GM19328 (cell line): ENCODE measurements at regions not wholly inside any gene's neighbourhood (a gene's known extent, or its start where the extent isn't known, plus 50 kb on each side); places are given as distances from the start of the nearest gene placed in this dataset.

Source experiments
- ATAC-seq: cut with Tn5 transposase; IDR thresholded peaks from one replicate; pipeline ENCODE4 v1.9.1; 2021; ENCODE audit warnings: mild to moderate bottlenecking, moderate library complexity; ENCODE audit not compliant: unreplicated experiment

DNA sequence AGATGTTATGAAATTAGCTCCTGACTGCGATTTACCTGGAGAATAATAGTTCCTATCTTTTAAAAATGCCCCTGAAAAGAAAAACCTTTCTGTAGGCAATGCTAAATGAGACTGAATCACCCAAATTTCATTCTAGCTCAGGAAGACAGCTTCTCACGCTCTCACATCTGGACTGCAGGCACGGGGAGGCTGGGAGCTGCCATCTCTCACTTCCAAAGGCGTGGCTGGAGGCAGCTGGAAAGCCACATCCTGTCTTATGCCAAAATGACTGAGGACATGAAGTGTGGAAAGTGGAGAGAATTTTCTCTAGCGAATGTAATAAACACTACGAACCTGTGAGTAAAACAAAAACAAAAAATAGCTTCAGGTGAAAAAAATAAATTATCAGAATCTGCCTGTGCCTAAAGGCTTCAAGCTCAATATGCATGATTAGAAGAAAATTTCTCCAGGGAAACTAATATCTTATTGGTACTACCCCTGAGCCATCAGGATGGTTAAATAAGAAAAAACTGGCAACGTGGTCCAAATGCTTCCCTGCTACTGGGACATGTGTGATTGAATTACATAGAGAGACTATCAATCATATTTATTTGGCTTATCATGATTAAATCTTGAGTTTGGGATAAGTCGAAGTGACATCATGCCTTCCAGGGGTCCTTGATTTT is 58.1 kb upstream of the UBL3 start:
- ATAC-seq: no peak

DNA sequence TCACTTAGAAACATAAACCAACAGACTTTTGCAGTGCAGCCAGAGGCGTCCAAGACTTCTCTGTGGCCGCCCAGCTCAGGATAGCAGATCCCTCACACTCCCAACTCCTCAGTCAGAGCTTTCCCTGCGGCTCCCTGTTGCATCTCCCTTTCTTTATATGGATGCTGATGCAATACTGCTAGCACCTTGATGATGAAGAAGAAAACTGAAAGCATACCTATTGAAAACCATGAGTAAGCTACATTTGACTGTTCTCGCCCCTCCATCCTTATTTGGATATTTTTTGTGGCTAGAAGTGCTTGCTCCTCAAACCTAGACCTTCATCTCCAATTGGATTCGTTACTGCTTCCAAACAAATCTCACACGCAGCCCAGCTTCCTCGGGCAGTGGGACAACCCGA is 57.3 kb upstream of the UBL3 start:
- ATAC-seq: no peak

DNA sequence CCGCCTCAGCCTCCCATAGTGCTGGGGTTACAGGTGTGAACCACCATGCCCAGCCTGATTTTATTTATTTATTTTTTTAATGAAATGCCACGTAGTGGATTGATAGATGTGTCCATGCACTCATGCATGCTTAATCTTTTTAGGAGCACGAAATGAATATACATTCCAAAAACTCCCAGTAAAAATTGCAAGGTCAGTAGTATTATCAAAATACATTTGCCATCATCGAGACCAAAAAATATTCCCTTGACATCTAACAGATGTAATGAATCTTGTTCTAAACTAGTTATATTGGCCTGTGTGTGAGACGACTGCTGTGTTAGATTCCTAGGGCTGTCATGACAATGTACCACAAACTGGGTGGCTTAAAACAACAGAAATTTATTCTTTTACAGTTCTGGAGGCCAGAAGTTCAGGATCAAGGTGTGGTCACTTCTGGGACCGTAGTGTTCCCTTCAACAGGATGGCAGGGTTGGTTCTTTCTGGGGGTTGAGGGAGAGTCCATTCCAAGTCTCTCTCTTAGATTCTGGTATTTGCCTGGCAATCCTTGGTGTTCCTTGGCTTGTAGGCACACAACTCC is 56.1 kb upstream of the UBL3 start:
- no peak for ATAC-seq

DNA sequence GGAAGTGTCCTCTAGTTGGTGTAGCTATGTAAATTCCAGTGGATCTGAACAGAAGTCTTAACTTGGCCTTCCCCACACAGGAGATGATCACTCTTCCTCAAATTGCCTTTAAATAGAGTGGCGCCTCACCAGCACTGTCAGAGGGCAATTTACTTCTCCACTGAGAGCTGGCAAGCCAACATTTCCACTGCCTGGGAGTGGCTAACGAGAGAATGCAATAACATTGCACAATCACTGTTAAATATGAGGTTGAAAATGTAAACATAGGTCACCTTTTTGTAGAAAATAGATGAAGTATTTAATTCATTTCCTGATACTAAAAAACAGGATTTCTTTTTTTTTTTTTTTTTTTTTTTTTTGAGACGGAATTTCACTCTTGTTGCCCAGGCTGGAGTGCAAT is 55.4 kb upstream of the UBL3 start:
- no peak for ATAC-seq

DNA sequence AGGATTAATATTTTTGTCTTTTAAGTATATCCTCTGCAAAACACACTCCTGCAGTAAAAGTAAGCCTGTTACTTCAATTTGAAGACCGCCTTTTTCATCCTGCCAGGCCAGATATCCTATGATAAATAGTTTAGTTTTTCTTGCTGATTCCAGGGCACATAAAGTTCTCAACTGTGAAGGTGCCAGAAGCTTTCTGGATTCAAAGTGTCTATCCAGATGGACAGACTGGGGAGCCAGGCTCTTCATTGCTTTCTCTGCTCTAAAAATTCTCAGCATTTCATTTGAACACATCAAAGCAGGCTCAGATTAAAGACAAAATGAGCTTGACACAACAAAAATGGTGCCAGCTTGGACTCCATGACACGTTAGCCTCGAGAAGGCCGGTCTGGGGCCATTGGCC is 53.6 kb upstream of the UBL3 start:
- ATAC-seq: no peak

DNA sequence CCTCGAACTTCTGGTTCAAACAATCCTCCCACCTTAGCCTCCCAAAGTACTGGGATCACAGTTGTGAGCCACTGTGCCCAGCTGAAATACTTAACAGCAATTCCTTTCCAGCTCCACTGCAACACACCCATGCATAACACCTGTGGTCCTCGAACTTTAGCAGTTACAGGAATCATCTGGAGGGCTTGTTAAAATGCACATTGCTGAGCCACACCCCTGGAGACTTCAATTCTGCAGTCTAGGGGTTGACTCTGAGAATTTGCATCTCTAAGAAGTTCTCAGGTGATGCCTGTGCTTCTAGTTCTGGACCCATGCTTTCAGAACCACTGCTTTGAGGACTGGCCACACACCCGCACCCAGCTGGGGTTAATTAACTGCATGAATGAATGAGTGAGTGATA is 53.1 kb upstream of the UBL3 start:
- no peak for ATAC-seq

DNA sequence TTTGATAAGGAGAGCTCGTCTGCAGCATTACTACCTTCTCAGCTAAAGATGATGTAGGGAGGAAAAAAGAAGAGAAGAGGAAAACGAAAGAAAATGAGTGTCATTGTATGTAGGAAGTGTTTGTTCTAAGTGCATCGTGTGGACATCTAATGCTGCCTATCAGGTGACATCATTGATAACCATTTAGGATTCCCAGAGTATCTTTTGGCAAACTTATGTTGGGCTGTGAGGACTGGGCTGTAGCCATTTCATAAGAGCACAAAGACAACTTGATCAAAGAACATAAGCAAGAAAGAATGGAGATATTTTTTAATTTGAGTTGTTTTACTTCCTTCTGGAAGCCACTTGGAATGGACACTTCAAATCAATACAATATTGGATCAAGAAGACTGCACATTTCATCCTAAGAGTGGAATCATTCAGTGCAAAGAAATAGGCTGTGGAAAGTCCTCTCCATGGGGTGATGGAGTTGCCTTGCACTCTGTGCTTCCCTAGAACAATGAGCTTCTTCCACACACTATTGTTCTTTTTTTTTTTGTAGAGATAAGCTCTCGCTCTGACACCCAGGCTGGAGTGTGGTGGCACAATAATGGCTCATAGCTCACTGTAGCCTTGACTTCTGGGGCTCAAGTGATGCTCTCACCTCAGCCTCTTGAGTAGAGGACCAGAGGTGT is 52.4 kb upstream of the UBL3 start:
- no peak for ATAC-seq

DNA sequence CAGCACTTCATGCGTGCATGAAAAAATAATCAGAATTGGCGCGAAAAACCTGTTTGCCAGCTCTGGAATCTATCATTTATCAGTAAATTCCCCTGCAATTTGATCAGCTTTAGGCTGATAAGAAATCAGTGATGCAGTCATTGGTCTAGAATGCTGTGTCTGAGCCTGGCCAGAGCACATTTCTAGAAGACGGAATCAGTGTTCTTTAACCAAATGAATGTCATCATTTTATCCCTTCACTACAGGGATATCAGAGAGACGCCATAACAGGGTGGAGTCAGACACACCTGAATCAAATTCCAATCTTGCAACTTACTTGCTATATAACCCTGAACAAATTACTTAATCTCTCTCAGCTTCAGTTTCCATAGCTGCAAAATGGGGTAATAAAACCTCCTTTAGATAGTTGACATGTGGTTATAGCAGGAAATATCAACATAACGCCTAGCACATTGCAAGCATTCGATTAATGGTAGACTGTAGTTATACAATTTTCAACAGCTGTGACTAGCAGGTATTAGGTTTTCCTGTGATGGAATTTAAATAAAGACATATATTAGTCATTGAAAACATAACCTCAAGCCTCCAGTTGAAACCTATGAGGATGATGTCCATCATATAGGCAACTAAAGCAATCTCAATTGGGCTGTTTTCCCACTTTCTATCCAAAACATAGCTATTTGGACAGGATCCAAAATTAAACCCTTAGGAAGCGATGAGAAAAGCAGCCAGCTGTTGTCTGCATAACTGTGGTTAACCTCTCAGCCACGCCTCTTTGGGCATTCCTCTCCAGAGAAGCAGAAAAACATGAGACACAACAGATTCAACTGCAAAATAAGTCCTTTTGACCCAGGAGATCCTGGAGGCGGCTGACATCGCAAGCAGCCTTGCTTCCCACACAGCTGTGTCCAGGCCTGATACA is 51.6 kb upstream of the UBL3 start:
- ATAC-seq: no peak
